Kasumi-1 (cell line): ENCODE measurements at regions not wholly inside any gene's neighbourhood (a gene's known extent, or its start where the extent isn't known, plus 50 kb on each side); places are given as distances from the start of the nearest gene placed in this dataset.
"Not testable (repeated sequence)": the region's sequence is repeated elsewhere in the genome, so short reads cannot be mapped to it uniquely, and the experiment has no call there.

Experiments
- DNase-seq, 2 experiments: peaks; one replicate each; lab custom pipeline; 2025; lab: John Stamatoyannopoulos, UW

GRCh38 chr15:87722941-87723691, 533.4 kb downstream of the NTRK3 start:
- DNase-seq, result no peak

GRCh38 chr15:87720235-87720634, 536.3 kb downstream of the NTRK3 start:
- DNase-seq, result no peak

GRCh38 chr15:87716422-87716821, 540.1 kb downstream of the NTRK3 start:
- no peak for DNase-seq

- DNase-seq, result no peak
Observed at GRCh38 chr15:87715252-87715651, 541.3 kb downstream of the NTRK3 start.

- no peak for DNase-seq
Observed at GRCh38 chr15:87713475-87713879, 543.1 kb downstream of the NTRK3 start.

DNA sequence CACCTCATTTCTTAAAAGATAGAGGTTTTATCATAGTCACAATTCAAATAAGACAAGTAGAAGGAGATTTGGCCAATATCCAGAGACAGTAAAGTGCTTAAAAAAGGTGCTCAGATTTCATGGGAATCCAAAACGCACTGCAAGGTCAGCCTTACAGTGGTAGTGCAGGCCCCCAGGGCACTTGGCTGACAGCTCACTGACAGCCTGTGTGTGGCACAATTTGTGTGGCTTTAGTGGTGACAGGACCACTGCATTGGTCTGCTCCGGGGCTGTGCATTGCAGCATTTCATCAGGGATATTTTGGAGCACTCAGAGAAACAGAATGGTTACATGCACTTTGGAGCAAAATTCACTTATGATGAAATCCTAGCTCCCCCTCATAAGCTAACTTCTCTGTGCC, 544.3 kb downstream of the NTRK3 start:
- no peak for DNase-seq

- no peak for DNase-seq
Observed at GRCh38 chr15:87711026-87711425, 545.5 kb downstream of the NTRK3 start.

GRCh38 chr15:87710406-87710805, 546.1 kb downstream of the NTRK3 start:
- DNase-seq, result no peak

DNA sequence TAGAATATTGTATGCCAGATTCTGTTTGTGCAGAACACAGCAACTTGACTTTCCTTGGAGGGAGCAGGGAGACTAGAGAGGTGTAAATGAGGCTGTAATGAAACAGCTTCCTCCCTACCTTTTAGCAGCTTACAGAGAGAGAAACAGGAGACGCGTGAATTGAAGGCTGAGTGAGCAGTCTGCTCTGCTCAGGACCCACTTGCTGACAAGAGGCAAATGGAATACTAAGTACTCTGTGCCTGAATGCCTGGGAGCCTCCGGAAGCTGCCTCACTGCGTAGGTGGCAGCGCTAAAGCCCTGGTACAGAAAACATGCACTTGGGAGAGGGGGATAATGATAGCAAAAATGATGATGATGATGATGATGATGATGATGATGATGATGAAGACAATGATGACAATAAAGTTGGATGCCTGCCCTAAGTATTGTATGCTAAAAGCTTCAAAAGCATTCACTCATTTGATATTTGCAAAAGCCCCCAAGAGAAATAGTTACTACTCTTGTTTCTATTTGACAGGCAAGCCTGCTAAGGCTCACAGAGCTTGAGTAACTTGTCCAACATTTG, 548.9 kb downstream of the NTRK3 start:
- no peak for DNase-seq

DNA sequence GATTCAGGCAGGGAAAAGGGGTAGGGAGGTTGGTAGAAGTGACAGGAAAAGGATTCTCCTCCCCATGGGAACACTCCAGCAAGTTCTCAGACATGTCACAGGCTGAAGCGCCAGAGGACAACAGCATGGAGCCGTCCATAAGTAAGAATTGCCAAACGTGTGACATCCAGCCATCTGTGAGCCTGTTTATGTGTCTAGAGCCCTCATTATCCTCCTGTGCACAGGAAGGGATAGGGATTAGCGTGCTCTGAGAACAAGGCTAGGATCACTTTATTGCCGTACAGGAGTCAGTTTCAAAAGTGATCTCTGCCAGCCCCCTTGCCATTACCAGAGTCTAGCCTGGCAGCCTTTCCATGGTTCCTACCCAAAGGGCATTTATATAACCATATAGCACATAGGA, 549.5 kb downstream of the NTRK3 start:
- DNase-seq, result no peak

DNA sequence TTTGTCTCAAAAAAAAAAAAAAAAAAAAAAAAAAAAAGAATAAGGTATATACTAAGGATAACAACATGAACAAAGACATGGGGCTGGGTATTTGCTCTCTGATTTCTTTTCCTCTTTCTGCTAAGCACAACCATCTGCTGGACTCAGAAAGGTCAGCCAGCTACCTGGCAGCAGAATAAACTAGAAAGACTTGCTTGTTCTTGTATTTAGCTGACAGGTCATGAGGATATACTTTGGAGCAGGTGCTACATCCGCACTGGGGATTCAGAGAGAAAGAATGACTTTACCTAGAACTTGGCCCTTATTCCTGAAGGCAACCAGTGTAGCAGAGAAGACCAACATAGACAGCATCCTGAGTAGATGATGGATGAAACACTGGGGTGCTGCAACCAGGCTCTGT, 550.5 kb downstream of the NTRK3 start:
- DNase-seq, result no peak

- no peak for DNase-seq
Observed at GRCh38 chr15:87704276-87704675, 552.3 kb downstream of the NTRK3 start.

- no peak for DNase-seq
Observed at GRCh38 chr15:87703327-87704111, 553.0 kb downstream of the NTRK3 start.

GRCh38 chr15:87702270-87702669, 554.3 kb downstream of the NTRK3 start:
- no peak for DNase-seq

- DNase-seq, result not testable (repeated sequence)
Observed at GRCh38 chr15:87698467-87698866, 558.1 kb downstream of the NTRK3 start.

DNA sequence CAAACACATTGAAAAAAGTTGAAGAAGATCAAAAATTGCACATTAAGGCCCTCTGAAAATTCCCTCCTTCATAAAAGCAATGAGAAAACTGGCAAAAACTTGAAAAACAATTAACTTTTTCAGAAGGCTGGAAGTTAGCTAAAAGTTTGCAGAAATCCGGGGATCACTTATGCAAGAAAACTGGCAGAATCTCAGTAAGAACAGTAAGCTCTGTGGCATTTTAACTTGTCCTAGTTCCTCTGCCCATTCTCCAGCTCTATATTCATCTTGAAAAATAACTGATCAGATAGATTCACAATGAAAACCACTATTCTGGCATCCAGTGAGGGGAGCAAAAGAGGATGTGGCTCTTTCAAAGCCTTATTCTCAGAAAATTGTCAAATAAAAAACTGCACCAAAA, 566.8 kb downstream of the NTRK3 start:
- no peak for DNase-seq

GRCh38 chr15:87687523-87687870, 569.0 kb downstream of the NTRK3 start:
- DNase-seq, result no peak

DNA sequence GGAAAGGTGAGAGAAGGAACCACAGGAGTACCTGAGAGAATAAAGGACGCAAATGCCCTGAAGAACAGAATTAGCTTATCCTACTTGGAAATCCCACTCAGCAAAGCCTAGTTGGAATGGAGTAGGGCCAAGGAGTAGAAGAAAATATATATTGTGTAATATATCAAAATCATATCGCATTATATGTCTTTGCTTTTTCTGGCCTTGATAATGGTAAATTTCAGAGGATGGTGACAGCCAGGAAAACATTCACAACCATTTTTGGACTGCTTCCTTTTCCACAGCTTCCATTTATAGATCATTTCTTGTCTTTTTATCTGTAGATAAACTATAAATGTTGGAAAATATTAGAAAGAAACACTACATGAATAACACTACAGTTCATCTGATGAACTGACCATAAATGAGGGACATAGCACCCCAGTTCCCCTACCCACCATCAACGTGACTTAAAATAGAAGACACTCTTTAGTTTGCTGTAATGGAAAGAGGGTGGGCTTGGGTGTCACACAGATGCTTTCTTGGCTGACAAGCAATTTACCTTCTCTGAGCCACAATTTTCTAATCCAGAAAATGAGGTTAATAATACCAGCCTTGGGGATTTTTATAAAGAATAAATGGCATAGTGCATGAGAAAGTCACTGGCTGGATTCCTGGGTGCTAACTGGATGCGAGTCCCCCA, 569.6 kb downstream of the NTRK3 start:
- DNase-seq, result no peak

DNA sequence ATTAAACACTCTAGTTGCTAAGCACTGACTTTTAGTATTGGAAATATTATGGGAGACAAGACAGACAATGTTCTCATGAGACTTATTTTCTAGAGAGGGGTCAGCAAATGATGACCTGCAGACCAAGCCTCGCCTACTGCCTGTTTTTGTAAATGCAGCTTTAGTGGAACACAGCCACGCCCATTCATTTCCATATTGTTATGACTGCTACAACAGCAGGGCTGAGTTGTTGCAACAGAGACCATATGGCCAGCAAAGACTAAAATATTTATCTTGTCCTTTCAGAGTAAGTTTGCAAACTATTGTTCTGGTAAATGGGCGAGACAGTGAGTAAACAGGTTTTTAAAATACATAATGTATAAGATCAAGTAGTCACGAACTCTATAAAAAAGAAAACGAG, 570.2 kb downstream of the NTRK3 start:
- DNase-seq, result no peak

DNA sequence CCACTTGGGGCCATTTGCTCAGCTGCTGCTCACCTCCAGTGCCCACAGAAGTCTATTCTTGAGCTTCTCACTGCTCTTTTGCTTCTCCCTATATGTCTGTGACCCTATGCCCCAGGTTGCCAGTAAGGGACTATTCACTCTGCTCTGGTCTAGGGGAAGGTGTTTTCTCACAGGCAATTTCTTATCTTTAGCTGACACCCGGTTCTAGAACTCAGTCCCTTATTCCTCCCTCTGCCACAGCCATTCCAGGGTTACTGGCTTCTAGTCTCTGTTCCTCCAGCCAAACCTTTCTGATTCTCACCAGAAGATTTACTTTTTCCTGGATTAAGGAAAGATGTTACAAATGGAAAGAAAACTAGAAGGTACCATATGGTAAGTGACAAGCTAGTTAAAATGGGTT, 574.0 kb downstream of the NTRK3 start:
- DNase-seq, result no peak

- no peak for DNase-seq
Observed at GRCh38 chr15:87681104-87681503, 575.4 kb downstream of the NTRK3 start.

DNA sequence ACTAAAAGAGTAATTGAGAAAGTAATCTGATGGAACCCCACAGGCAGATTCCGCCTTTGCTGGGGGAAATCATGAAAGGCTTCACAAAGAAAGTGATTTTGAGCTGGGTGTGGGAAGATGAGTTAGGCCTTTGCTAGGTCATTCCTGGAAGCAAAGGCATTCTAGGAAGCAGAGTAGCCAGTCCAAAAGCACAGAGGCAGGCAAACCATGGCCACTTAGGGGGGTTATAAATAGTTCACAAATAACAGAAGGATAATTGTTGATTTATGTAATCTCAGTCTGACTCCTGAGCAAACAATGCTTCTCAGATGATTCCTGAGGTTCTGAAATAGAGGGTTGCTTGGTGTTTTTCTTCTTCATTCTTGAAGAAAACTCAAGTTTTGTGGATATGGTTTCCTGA, 576.3 kb downstream of the NTRK3 start:
- no peak for DNase-seq

DNA sequence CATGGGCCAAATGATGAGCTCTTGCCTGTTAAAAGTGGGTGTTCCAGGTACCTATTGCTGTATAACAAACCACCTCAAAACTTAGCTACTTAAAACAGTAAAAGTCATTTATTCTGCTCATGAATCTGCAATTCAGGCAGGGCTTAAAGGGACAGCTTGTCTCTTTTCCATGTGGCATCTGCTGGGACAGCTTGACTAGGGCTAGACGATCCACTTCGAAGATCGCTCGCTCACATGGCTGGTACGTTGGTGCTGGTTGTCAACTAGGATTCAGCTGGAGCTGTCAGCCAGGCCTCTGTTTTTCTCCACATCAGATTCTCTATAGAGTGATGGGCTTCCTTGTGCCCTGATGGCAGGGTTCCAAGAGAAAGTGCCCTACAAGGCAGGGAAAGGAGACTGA, 581.3 kb downstream of the NTRK3 start:
- DNase-seq, result no peak
